ENCODE measurements at regions not wholly inside any gene's neighbourhood (a gene's known extent, or its start where the extent isn't known, plus 50 kb on each side); places are given as distances from the start of the nearest gene placed in this dataset.
"Not testable (repeated sequence)": the region's sequence is repeated elsewhere in the genome, so short reads cannot be mapped to it uniquely, and the experiment has no call there.

DNA sequence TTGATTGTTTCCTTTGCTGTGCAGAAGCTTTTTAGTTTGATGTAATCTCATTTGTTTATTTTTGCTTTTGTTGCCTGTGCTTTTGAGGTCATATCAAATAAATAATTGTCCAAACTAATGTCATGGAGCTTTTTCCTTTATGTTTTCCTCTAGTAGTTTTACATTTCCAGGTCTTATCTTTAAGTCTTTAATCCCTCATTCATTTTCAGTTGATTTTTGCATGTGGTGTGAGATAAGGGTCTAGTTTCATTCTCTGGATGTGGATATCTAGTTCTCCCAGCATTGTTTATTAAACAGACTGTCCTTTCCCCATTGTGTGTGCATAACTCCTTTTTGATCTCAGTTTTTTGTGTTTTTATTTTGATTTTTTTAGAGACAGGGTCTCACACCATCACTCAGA lies 179.1 kb upstream of the STK26 start:
- intact Hi-C loops (cut with DNase I), result no loop called here

DNA sequence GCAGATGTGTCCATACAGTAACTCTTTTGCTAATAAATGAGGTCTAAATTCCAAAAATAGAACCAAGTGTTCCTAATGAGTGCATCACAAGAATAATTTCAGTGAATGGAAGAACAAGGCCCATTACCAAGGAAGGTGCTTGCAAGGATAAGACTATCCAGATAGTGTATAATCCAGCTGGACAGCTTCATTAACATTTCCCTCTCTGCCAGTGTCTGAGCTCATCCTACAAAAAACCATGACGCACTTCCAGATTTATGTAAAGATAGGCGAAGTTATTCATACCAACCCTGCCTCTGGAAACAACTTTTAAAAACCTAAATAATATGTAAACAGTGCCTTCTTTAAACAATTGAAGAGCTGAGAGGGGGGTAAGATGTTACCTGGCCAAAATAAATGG lies 177.9 kb upstream of the STK26 start:
- no peaks in the 10 kb centered on the region for H3K27me3 ChIP-seq
- H3K9me3 ChIP-seq, result no peaks in the 10 kb centered on the region
- no peak overlapping the region for H3K27ac ChIP-seq
- 74 to 83% methylated on average over 2 of the region's 2 CpGs for WGBS, 2 donors
- no peak for DNase-seq
- intact Hi-C loops (cut with DNase I), result no loop called here
- H3K4me3 ChIP-seq (replicated peaks in 1 of 3), result no peak overlapping the region
- H3K4me1 ChIP-seq, result no peaks in the 10 kb centered on the region
- H3K36me3 ChIP-seq, result no peaks in the 10 kb centered on the region
- no peak for TF ChIP-seq POLR2A (IDR thresholded peaks at IDR 0.05)
- TF ChIP-seq, protein P1, sequence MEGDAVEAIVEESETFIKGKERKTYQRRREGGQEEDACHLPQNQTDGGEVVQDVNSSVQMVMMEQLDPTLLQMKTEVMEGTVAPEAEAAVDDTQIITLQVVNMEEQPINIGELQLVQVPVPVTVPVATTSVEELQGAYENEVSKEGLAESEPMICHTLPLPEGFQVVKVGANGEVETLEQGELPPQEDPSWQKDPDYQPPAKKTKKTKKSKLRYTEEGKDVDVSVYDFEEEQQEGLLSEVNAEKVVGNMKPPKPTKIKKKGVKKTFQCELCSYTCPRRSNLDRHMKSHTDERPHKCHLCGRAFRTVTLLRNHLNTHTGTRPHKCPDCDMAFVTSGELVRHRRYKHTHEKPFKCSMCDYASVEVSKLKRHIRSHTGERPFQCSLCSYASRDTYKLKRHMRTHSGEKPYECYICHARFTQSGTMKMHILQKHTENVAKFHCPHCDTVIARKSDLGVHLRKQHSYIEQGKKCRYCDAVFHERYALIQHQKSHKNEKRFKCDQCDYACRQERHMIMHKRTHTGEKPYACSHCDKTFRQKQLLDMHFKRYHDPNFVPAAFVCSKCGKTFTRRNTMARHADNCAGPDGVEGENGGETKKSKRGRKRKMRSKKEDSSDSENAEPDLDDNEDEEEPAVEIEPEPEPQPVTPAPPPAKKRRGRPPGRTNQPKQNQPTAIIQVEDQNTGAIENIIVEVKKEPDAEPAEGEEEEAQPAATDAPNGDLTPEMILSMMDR (IDR thresholded peaks at IDR 0.05), result no peak

More for the DNA sequence above, 179.1 kb upstream of the STK26 start:
- Histone ChIP-seq H3K27me3 (no peaks in the 10 kb centered on the region), H3K9me3 (no peaks in the 10 kb centered on the region), H3K27ac (no peak overlapping the region), H3K4me3 (replicated peaks in 1 of 3) (no peak overlapping the region), H3K36me3 (no peaks in the 10 kb centered on the region), H3K4me1 (no peaks in the 10 kb centered on the region)
- TF ChIP-seq, protein P1 (IDR thresholded peaks at IDR 0.05), result no peak
- TF ChIP-seq POLR2A (IDR thresholded peaks at IDR 0.05), result no peak
- no peak for DNase-seq

DNA sequence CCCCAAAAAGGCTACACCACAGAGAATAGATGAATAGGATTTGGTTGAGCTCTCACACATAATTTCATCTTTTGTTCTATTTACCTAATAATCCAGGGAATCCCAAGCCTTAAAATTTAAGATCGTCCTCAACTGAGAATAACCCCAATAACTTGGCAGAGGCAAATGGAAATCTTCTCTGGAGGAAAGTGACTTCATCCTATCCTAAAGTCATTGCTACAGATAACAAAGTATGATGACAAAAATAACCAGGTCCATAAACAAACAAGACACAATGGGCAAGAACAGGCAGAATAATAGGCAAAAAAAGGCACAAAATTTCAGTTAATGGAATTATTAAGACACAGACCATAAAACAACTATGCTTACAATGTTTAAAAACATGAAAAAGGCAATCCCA lies 177.3 kb upstream of the STK26 start:
- no peak for DNase-seq
- Histone ChIP-seq H3K27me3 (no peaks in the 10 kb centered on the region), H3K36me3 (no peaks in the 10 kb centered on the region), H3K4me1 (no peaks in the 10 kb centered on the region), H3K27ac (no peak overlapping the region), H3K9me3 (no peaks in the 10 kb centered on the region), H3K4me3 (replicated peaks in 1 of 3) (no peak overlapping the region)
- intact Hi-C loops (cut with DNase I), result no loop called here
- TF ChIP-seq, protein P1 (IDR thresholded peaks at IDR 0.05), result no peak
- no peak for TF ChIP-seq POLR2A (IDR thresholded peaks at IDR 0.05)
- WGBS, 2 donors, result 71 to 86% methylated on average over 1 of the region's 1 CpG

DNA sequence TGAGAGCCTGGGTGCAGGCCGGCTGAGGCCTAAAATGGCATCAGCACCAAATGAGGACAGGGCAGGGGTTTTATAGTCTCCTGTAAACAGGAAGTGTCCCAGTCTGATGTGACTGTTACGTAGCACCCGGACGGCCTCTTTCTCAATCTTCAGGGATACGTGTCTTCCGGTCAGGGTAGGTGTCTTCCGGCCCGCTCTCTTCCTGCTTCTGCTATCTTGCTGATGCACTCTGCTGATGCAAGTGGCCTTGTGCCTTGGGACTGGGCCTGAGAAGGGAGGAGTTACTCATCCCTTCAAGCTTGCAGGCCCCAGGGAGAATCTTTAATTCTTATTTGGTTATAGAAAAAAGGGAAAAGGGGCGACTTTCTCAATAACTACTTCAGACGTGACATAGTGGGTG lies 172.1 kb upstream of the STK26 start:
- H3K27ac ChIP-seq; DNase-seq; H3K4me3 ChIP-seq (replicated peaks in 1 of 3); H3K36me3 ChIP-seq; H3K27me3 ChIP-seq; H3K9me3 ChIP-seq; H3K4me1 ChIP-seq; intact Hi-C loops (cut with DNase I): not testable (repeated sequence)
- 93 to 97% methylated on average over 8 to 10 of the region's 10 CpGs for WGBS, 2 donors

DNA sequence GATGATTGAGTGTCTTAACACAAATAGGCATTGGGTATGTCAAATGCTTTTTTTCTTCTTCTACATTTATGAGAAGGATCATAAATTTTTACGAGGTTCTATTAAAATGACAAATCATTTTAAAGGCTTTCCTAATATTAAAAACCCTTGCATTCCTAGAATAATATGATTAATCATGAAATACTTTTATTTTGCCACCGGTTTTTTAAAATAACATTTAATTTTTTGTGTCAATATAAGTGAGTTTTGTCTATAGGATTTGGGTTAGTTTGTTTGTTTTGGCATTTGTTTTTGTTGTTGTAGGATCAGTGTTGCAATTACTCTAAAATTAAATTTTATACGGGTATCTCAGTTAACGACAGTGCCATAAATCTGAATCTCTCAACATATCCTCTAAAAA lies 169.7 kb upstream of the STK26 start:
- Histone ChIP-seq H3K4me3 (replicated peaks in 1 of 3) (no peak overlapping the region), H3K36me3 (no peaks in the 10 kb centered on the region), H3K27me3 (peaks cover 4% of the 10 kb centered on the region), H3K9me3 (no peaks in the 10 kb centered on the region), H3K27ac (no peak overlapping the region), H3K4me1 (no peaks in the 10 kb centered on the region)
- DNase-seq, result no peak
- TF ChIP-seq, protein P1 (IDR thresholded peaks at IDR 0.05), result no peak
- TF ChIP-seq POLR2A (IDR thresholded peaks at IDR 0.05), result no peak
- 86 to 89% methylated on average over 4 of the region's 4 CpGs for WGBS, 2 donors
- intact Hi-C loops (cut with DNase I), result no loop called here

DNA sequence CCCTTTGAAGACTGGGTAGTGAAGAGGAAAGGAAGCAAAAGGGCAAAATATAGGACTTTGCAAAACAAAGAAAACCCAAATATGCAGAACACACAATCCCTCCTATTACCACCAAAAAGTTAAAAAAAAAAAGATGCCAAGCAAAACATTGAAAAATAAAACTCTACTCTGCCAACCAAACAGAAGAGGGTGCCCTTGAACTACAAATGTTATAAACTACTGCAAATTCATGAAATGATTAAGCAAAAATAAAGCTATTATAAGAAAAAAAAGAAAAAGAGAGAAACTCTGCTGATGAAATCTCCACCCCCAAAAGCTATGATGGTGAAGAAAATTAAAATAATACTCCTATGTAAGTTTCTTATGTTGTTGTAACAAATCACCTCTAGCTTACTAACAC lies 168.5 kb upstream of the STK26 start:
- DNase-seq, result no peak
- Histone ChIP-seq H3K27me3 (peaks cover 4% of the 10 kb centered on the region), H3K9me3 (no peaks in the 10 kb centered on the region), H3K36me3 (no peaks in the 10 kb centered on the region), H3K4me3 (replicated peaks in 1 of 3) (no peak overlapping the region), H3K27ac (no peak overlapping the region), H3K4me1 (no peaks in the 10 kb centered on the region)
- no peak for TF ChIP-seq POLR2A (IDR thresholded peaks at IDR 0.05)
- TF ChIP-seq, protein P1 (IDR thresholded peaks at IDR 0.05), result no peak
- intact Hi-C loops (cut with DNase I), result no loop called here
